ENCODE measurements at regions not wholly inside any gene's neighbourhood (a gene's known extent, or its start where the extent isn't known, plus 50 kb on each side); places are given as distances from the start of the nearest gene placed in this dataset.

DNA sequence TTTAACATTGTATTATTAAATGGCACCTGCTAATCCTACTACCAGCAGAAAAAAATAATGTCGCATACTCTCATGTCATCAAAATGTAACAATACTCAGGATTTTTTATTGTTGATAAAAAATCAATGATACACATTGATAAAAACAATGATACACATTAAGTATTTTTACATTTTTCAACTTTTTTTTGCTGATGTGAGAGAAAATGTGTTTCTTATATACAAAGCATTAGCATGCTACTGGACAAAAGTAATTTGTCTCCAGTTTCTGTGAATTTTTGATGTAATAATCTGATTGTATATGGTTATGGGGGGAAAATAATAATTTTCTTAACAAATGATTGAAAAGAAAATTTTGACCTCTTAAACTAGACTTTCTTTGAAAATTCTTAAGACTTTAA, 1256.6 kb upstream of the CNTN5 start (continued):
- TF ChIP-seq, protein P1, sequence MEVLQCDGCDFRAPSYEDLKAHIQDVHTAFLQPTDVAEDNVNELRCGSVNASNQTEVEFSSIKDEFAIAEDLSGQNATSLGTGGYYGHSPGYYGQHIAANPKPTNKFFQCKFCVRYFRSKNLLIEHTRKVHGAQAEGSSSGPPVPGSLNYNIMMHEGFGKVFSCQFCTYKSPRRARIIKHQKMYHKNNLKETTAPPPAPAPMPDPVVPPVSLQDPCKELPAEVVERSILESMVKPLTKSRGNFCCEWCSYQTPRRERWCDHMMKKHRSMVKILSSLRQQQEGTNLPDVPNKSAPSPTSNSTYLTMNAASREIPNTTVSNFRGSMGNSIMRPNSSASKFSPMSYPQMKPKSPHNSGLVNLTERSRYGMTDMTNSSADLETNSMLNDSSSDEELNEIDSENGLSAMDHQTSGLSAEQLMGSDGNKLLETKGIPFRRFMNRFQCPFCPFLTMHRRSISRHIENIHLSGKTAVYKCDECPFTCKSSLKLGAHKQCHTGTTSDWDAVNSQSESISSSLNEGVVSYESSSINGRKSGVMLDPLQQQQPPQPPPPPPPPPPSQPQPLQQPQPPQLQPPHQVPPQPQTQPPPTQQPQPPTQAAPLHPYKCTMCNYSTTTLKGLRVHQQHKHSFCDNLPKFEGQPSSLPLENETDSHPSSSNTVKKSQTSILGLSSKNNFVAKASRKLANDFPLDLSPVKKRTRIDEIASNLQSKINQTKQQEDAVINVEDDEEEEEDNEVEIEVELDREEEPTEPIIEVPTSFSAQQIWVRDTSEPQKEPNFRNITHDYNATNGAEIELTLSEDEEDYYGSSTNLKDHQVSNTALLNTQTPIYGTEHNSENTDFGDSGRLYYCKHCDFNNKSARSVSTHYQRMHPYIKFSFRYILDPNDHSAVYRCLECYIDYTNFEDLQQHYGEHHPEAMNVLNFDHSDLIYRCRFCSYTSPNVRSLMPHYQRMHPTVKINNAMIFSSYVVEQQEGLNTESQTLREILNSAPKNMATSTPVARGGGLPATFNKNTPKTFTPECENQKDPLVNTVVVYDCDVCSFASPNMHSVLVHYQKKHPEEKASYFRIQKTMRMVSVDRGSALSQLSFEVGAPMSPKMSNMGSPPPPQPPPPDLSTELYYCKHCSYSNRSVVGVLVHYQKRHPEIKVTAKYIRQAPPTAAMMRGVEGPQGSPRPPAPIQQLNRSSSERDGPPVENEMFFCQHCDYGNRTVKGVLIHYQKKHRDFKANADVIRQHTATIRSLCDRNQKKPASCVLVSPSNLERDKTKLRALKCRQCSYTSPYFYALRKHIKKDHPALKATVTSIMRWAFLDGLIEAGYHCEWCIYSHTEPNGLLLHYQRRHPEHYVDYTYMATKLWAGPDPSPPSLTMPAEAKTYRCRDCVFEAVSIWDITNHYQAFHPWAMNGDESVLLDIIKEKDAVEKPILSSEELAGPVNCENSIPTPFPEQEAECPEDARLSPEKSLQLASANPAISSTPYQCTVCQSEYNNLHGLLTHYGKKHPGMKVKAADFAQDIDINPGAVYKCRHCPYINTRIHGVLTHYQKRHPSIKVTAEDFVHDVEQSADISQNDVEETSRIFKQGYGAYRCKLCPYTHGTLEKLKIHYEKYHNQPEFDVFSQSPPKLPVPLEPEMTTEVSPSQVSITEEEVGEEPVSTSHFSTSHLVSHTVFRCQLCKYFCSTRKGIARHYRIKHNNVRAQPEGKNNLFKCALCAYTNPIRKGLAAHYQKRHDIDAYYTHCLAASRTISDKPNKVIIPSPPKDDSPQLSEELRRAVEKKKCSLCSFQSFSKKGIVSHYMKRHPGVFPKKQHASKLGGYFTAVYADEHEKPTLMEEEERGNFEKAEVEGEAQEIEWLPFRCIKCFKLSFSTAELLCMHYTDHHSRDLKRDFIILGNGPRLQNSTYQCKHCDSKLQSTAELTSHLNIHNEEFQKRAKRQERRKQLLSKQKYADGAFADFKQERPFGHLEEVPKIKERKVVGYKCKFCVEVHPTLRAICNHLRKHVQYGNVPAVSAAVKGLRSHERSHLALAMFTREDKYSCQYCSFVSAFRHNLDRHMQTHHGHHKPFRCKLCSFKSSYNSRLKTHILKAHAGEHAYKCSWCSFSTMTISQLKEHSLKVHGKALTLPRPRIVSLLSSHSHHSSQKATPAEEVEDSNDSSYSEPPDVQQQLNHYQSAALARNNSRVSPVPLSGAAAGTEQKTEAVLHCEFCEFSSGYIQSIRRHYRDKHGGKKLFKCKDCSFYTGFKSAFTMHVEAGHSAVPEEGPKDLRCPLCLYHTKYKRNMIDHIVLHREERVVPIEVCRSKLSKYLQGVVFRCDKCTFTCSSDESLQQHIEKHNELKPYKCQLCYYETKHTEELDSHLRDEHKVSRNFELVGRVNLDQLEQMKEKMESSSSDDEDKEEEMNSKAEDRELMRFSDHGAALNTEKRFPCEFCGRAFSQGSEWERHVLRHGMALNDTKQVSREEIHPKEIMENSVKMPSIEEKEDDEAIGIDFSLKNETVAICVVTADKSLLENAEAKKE (CRISPR knock-in tag; IDR thresholded peaks at IDR 0.05) = no peak
- TF ChIP-seq EZH2phosphoT487 (IDR thresholded peaks at IDR 0.05; ENCODE audit: unreplicated experiment) (no peak), CREB1 (CRISPR knock-in tag; IDR thresholded peaks at IDR 0.05; ENCODE audit: low read depth) (no peak)

DNA sequence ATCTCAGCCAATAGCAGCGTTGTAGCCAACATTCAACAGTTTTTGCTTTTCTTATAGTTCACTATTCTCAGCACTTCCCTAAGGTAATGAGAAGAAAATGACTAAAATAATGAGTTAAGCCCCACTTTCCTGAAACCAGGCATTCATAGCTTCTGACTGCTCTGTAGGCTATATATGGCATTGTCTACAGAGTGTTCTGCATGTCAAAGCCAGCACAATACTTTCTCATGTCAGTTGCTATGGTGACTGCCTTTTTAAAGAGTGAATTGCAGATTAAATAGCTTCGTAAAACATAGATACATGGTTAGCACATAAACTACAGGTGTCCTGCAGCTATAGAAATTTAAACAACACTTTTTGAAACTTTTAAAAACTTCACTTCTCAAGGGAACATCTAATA, 1256.1 kb upstream of the CNTN5 start:
- H3K9me2 ChIP-seq (ENCODE audit: insufficient read depth) = no peaks in the 10 kb centered on the region
- Mint-ChIP-seq H3K4me1 (peaks cover 9% of the 10 kb centered on the region), H3K27me3 (ENCODE audit: insufficient read depth, low read depth, poor library complexity) (no peaks in the 10 kb centered on the region), H3K9me3 (peaks cover 4% of the 10 kb centered on the region; the same call in 2 of the 3 replicates), H3K36me3 (ENCODE audit: low read depth) (peaks cover 4% of the 10 kb centered on the region; the same call in 2 of the 3 replicates), H3K4me3 (no peak overlapping the region), H3K27ac (no peak overlapping the region)
- no peak overlapping the region for H2AFZ ChIP-seq
- H3K4me3 ChIP-seq = no peak overlapping the region
- no peaks in the 10 kb centered on the region for H3K36me3 ChIP-seq (ENCODE audit: insufficient read depth)
- no peak overlapping the region for H3K27ac ChIP-seq (ENCODE audit: low read depth)
- ATAC-seq = peak; percentile 52; the same call in 2 of the 3 replicates
- peaks cover 4% of the 10 kb centered on the region; the same call in 1 of the 2 replicates for H3K4me1 ChIP-seq (ENCODE audit: insufficient read depth)
- DNase-seq (ENCODE audit: low spot score) = peak; percentile 11
- H3K27me3 ChIP-seq (ENCODE audit: insufficient read depth) = no peaks in the 10 kb centered on the region
- H3K4me2 ChIP-seq = no peak overlapping the region
- H3K79me2 ChIP-seq (replicated peaks; ENCODE audit: insufficient read depth) = no peaks in the 10 kb centered on the region
- no peaks in the 10 kb centered on the region for H4K20me1 ChIP-seq (replicated peaks; ENCODE audit: insufficient read depth)
- H3F3A ChIP-seq (replicated peaks; ENCODE audit: low read depth) = no peaks in the 10 kb centered on the region
- TF ChIP-seq NANOG (IDR thresholded peaks at IDR 0.05; ENCODE audit: borderline replicate concordance) (no peak), STAT1 (IDR thresholded peaks at IDR 0.05; ENCODE audit: unreplicated experiment) (no peak), JUNB (IDR thresholded peaks at IDR 0.05; ENCODE audit: unreplicated experiment) (no peak), EZH2 (IDR thresholded peaks at IDR 0.05; ENCODE audit: low read depth, unreplicated experiment) (no peak), POLR2AphosphoS5 (IDR thresholded peaks at IDR 0.05; ENCODE audit: low read depth) (no peak), CREB1 (CRISPR knock-in tag; IDR thresholded peaks at IDR 0.05; ENCODE audit: low read depth) (no peak), EZH2phosphoT487 (IDR thresholded peaks at IDR 0.05; ENCODE audit: unreplicated experiment) (no peak)
- TF ChIP-seq, protein P1 (CRISPR knock-in tag; IDR thresholded peaks at IDR 0.05) = no peak
- TF ChIP-seq, protein P2, sequence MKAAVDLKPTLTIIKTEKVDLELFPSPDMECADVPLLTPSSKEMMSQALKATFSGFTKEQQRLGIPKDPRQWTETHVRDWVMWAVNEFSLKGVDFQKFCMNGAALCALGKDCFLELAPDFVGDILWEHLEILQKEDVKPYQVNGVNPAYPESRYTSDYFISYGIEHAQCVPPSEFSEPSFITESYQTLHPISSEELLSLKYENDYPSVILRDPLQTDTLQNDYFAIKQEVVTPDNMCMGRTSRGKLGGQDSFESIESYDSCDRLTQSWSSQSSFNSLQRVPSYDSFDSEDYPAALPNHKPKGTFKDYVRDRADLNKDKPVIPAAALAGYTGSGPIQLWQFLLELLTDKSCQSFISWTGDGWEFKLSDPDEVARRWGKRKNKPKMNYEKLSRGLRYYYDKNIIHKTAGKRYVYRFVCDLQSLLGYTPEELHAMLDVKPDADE (IDR thresholded peaks at IDR 0.05) = no peak

All from GM23338 (cell line).